Panc1 (cell line): ENCODE measurements at regions not wholly inside any gene's neighbourhood (a gene's known extent, or its start where the extent isn't known, plus 50 kb on each side); places are given as distances from the start of the nearest gene placed in this dataset.

Experiments
- CTCF ChIP-seq: fragments of 450-650 bp; IDR thresholded peaks from 2 replicates; pipeline ENCODE4 v1.5.1; 2017; ENCODE audit warnings: mild to moderate bottlenecking
- POLR2AphosphoS5 ChIP-seq: IDR thresholded peaks from 2 replicates; pipeline ENCODE4 v1.6.1; 2012; ENCODE audit warnings: mild to moderate bottlenecking, low read depth, low read length, moderate library complexity
- SIN3A ChIP-seq: IDR thresholded peaks from 2 replicates; pipeline ENCODE4 v1.6.1; 2012; ENCODE audit warnings: low read depth, mild to moderate bottlenecking, low read length, moderate library complexity, borderline replicate concordance; ENCODE audit not compliant: insufficient read depth
- TCF7L2 ChIP-seq: IDR thresholded peaks from 2 replicates; pipeline ENCODE4 v1.6.1; 2011; ENCODE audit warnings: mild to moderate bottlenecking, low read depth, low read length, inconsistent platforms

- TF ChIP-seq SIN3A (no peak), CTCF (no peak), POLR2AphosphoS5 (no peak), TCF7L2 (no peak)
Observed at GRCh38 chr12:61011767-61012423, 1248.3 kb upstream of the USP15 start.
